ENCODE measurements at regions not wholly inside any gene's neighbourhood (a gene's known extent, or its start where the extent isn't known, plus 50 kb on each side); places are given as distances from the start of the nearest gene placed in this dataset.

- TF ChIP-seq EP300 (IDR thresholded peaks at IDR 0.05) (no peak), CTCF (IDR thresholded peaks at IDR 0.05) (no peak), POLR2A (IDR thresholded peaks at IDR 0.05) (no peak)
Measured at GRCh38 chr7:118583641-118584040, 359.1 kb downstream of the ANKRD7 start.
